Bronchial epithelial cell (primary cell): ENCODE measurements at regions not wholly inside any gene's neighbourhood (a gene's known extent, or its start where the extent isn't known, plus 50 kb on each side); places are given as distances from the start of the nearest gene placed in this dataset.

Source experiments
- DNase-seq: peaks from one replicate; pipeline ENCODE4 v3.0.0-alpha.2; 2010; ENCODE audit warnings: low read depth
- FAIRE-seq: peaks from 2 replicates; lab custom pipeline; 2011; peaks lifted over from hg19 to GRCh38; lab: Jason Lieb, UNC
- H3K27me3 ChIP-seq: 2 replicates; pipeline ENCODE4 v1.5.1; 2011; ENCODE audit warnings: low read length; ENCODE audit not compliant: control insufficient read depth, insufficient read depth
- H3K36me3 ChIP-seq: 2 replicates; pipeline ENCODE4 v1.5.1; 2011; ENCODE audit warnings: low read length; ENCODE audit not compliant: control insufficient read depth, insufficient read depth
- H3K4me3 ChIP-seq: 2 replicates; pipeline ENCODE4 v1.5.1; 2011; ENCODE audit warnings: mild to moderate bottlenecking, low read depth, low read length, control low read depth
- TF ChIP-seq, protein P1 (sequence below): IDR thresholded peaks from 2 replicates; pipeline ENCODE4 v1.5.1; 2011; ENCODE audit warnings: mild to moderate bottlenecking, moderate library complexity, low read length, control low read depth, inconsistent platforms; ENCODE audit not compliant: insufficient read depth, severe bottlenecking

DNA sequence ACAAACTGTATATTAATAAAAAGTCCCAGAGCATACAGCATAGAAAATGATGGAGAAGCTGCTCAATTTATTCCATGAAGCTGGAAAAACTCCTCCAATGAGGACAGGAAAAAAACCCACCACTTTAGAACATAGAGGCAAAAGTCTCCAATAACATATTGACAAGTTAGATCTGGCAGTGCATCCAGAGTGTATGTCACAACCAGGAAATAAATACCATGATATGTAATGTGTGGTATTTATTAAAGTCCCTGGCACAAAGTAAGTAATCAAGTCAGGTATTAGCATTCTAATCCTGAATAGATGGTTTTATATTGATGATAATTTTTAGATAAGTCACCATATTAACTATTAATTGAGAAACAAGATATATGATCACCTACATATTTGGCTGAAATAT lies 427.3 kb upstream of the HS6ST1 start:
- H3K36me3 ChIP-seq = no peaks in the 10 kb centered on the region
- TF ChIP-seq, protein P1, sequence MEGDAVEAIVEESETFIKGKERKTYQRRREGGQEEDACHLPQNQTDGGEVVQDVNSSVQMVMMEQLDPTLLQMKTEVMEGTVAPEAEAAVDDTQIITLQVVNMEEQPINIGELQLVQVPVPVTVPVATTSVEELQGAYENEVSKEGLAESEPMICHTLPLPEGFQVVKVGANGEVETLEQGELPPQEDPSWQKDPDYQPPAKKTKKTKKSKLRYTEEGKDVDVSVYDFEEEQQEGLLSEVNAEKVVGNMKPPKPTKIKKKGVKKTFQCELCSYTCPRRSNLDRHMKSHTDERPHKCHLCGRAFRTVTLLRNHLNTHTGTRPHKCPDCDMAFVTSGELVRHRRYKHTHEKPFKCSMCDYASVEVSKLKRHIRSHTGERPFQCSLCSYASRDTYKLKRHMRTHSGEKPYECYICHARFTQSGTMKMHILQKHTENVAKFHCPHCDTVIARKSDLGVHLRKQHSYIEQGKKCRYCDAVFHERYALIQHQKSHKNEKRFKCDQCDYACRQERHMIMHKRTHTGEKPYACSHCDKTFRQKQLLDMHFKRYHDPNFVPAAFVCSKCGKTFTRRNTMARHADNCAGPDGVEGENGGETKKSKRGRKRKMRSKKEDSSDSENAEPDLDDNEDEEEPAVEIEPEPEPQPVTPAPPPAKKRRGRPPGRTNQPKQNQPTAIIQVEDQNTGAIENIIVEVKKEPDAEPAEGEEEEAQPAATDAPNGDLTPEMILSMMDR = no peak
- FAIRE-seq (no peak), DNase-seq (peak; percentile 64)
- no peaks in the 10 kb centered on the region for H3K27me3 ChIP-seq
- no peak overlapping the region for H3K4me3 ChIP-seq

DNA sequence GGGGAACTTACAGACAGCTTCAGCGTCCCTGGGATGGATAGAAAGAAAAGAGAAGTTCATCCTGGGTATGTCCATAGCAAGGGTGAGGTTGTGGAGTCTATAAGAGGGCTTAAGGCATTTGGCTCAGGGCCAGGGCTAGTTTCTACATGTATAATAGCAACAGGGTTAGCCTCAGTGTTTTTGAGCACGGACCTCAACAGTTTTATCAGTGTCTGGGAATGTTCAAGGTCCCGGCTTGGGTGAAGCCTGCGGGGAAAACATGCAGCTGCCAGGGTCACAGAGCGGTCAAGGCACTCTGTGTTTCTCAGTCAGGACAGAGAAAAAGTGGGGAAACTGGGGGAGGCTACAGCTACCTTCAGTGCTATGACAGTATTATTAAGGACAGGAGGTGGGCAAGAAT lies 427.7 kb upstream of the HS6ST1 start:
- Histone ChIP-seq H3K27me3 (no peaks in the 10 kb centered on the region), H3K4me3 (no peak overlapping the region), H3K36me3 (no peaks in the 10 kb centered on the region)
- TF ChIP-seq, protein P1 = no peak
- peak; percentile 87 for DNase-seq
- FAIRE-seq = no peak

DNA sequence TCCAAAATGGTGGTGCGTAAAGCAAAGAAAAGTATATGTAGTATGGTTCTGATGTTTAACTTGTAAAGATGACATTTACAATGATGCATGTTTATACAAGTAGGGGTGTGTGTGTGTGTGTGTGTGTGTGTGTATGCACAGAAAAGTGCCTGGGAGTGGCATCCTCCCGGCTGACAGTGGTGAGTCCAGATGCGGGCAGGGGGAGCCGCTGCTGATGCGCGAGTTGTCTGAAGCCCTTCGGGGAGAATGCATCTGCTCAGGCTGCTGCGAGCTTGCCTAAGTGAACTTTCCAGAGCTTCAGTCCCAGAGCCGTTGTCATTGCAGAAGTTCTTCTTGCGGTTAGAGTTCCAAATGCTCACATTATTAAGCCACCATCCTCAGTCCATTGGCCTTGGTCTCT lies 429.7 kb upstream of the HS6ST1 start:
- Histone ChIP-seq H3K27me3 (no peaks in the 10 kb centered on the region), H3K36me3 (no peaks in the 10 kb centered on the region), H3K4me3 (no peak overlapping the region)
- DNase-seq = no peak
- TF ChIP-seq, protein P1 = no peak
- no peak for FAIRE-seq

DNA sequence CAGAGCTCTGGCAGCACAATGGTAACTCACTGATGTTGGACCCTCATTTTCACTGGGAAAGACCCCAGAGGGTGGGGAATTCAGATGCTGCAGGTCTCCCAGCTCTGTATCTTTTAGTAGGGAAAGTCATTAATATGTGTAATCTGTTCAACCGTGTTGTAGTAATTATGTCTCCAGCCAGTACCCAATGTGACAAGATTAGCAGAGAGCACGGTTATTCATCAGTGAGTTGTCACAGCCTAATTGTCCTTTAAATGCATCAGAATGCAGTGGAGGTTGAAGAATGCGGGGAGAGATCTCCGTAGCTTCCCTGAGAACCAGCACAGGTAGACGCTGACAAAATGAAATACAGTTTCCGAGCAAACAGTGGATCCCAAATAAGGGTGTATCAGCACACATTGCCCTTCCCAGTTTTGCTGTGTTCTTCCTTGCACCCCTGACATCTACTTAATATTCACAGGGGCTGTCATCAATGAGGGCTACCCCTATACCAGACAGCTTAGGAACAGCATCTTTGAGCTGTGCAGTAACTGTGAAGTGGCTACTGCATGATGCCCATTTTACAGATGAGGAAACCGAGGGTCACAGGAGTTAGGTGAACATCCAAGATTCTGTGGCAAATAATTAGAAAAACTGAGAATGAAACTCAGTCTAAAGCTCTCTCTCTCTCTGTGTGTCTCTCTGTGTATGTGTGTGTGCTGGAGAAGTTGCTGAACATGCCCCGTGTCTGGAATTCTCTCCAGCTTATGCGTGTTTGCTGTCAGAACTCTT lies 430.4 kb upstream of the HS6ST1 start:
- Histone ChIP-seq H3K36me3 (no peaks in the 10 kb centered on the region), H3K27me3 (no peaks in the 10 kb centered on the region), H3K4me3 (no peak overlapping the region)
- FAIRE-seq (no peak), DNase-seq (no peak)
- TF ChIP-seq, protein P1 = no peak

DNA sequence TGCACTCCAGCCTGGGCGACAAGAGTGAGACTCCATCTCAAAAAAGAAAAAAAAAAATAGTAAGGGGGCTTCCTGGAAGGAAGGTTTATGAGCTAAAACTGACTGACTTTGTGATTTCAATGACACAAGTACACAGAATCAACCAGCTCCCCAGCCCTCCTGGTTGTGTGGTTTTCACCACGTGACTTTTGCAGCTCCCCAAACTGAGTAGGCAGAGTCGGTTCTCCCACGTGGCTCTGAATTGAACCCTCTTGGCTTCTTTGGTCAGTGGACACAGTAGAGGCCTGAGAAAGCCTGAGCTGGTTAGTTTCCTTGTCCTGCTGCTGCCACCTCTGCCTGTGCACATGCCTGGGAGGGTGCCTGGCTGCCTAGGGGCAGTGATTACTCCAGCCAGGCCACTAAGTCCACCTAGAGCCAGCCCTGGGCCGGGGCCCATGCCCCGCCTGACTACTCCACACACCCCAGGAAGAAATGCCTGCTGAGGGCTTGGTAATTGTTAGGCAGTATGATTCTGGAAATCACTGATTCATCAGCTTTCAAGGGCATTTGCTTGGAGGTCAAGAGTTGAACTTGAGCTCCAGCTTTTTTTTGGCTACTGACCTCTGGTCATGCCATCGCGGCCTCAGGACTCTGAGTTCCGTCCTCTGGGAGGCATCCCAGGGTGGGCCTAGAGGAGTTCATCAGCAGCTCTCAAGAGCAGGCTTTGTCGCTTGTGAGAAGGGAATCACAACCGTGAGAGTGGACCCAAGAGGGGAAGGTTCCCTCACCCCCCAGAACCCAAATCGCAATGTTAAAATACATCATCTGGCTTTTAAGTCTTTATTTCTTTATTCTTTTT lies 431.9 kb upstream of the HS6ST1 start:
- TF ChIP-seq, protein P1 = no peak
- H3K36me3 ChIP-seq = no peaks in the 10 kb centered on the region
- DNase-seq = no peak
- H3K4me3 ChIP-seq = no peak overlapping the region
- H3K27me3 ChIP-seq = no peaks in the 10 kb centered on the region
- FAIRE-seq = no peak
